ENCODE measurements at regions not wholly inside any gene's neighbourhood (a gene's known extent, or its start where the extent isn't known, plus 50 kb on each side); places are given as distances from the start of the nearest gene placed in this dataset.

GRCh38 chr4:67082746-67083145, 462.6 kb downstream of the CENPC start:
- Histone ChIP-seq H3K27ac (ENCODE audit: low read length) (no peak overlapping the region), H3K4me1 (ENCODE audit: control insufficient read depth, insufficient read depth, low read length) (no peaks in the 10 kb centered on the region), H3K4me3 (ENCODE audit: low read depth in 2 of 2, low read length in 2 of 2) (no peak overlapping the region), H3K27me3 (ENCODE audit: control insufficient read depth, insufficient read depth, low read length) (no peaks in the 10 kb centered on the region), H3K9me3 (ENCODE audit: control insufficient read depth, insufficient read depth, low read depth, low read length) (no peaks in the 10 kb centered on the region), H3K36me3 (ENCODE audit: control insufficient read depth, insufficient read depth, low read length) (no peaks in the 10 kb centered on the region)
- no TSS peak for BruUV-seq (replicated peaks)
- POLR2A ChIA-PET: no interaction called here
- TF ChIP-seq TCF7L2 (IDR thresholded peaks at IDR 0.05; ENCODE audit: low read depth, low read length) (no peak), SIN3A (IDR thresholded peaks at IDR 0.05; ENCODE audit: borderline replicate concordance, insufficient read depth, low read depth, low read length) (no peak), REST (IDR thresholded peaks at IDR 0.05; ENCODE audit: insufficient read depth in 1 of 2, low read depth in 2 of 2, low read length in 1 of 2) (no peak), CTCF (IDR thresholded peaks at IDR 0.05) (no peak), POLR2AphosphoS5 (IDR thresholded peaks at IDR 0.05; ENCODE audit: low read depth, low read length) (no peak)
- no peak for ATAC-seq
- DNase-seq (ENCODE audit: low read depth, low spot score): no peak
- CTCF ChIA-PET: no interaction called here
- in situ Hi-C loops (cut with HindIII; ENCODE audit: low pct_unique_long_range_greater_than_20kb, low sequenced_read_pairs): no loop called here
- intact Hi-C loops (cut with micrococcal nuclease; ENCODE audit: unreplicated experiment): no loop called here

DNA sequence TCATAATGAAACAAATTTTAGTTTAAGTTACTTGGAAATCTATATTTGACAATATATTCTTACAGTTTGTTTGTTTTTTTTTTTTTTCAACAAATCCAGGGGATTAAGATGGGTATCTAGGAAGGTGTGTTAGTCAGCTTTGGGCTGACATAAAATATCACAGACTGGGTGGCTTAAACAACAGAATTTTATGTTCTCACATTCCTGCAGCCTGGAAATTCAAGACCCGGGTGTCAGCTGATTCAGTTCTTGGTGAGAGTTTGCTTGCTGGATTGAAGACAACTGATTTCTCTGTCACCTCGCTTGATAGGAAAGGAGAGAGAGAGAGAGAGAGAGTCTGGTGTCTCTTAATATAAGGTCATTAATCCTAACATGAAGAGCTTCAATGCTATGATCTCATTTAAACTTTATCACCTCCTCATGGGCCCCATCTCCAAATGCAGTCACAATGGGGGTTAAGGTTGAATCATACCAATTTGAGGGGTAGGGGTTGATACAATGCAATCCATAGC, 465.2 kb downstream of the CENPC start:
- intact Hi-C loops (cut with micrococcal nuclease; ENCODE audit: unreplicated experiment): no loop called here
- ChIA-PET CTCF (no interaction called here), POLR2A (interaction anchor here (0.7 kb wide), 1 partner anchor 59 kb away, joined by 3 read pairs; no protein-coding TSS in a partner anchor)

More for the DNA sequence above, 465.2 kb downstream of the CENPC start:
- Histone ChIP-seq H3K9me3 (ENCODE audit: control insufficient read depth, insufficient read depth, low read depth, low read length) (no peaks in the 10 kb centered on the region), H3K4me3 (ENCODE audit: low read depth in 2 of 2, low read length in 2 of 2) (no peak overlapping the region), H3K27me3 (ENCODE audit: control insufficient read depth, insufficient read depth, low read length) (no peaks in the 10 kb centered on the region), H3K36me3 (ENCODE audit: control insufficient read depth, insufficient read depth, low read length) (no peaks in the 10 kb centered on the region), H3K4me1 (ENCODE audit: control insufficient read depth, insufficient read depth, low read length) (no peaks in the 10 kb centered on the region), H3K27ac (ENCODE audit: low read length) (no peak overlapping the region)
- no TSS peak for BruUV-seq (replicated peaks)
- TF ChIP-seq POLR2AphosphoS5 (IDR thresholded peaks at IDR 0.05; ENCODE audit: low read depth, low read length): no peak
- no peak for TF ChIP-seq SIN3A (IDR thresholded peaks at IDR 0.05; ENCODE audit: borderline replicate concordance, insufficient read depth, low read depth, low read length)
- TF ChIP-seq CTCF (IDR thresholded peaks at IDR 0.05): no peak
- TF ChIP-seq REST (IDR thresholded peaks at IDR 0.05; ENCODE audit: insufficient read depth in 1 of 2, low read depth in 2 of 2, low read length in 1 of 2): no peak
- TF ChIP-seq TCF7L2 (IDR thresholded peaks at IDR 0.05; ENCODE audit: low read depth, low read length): no peak
- DNase-seq (ENCODE audit: low read depth, low spot score): no peak
- in situ Hi-C loops (cut with HindIII; ENCODE audit: low pct_unique_long_range_greater_than_20kb, low sequenced_read_pairs): no loop called here
- no peak for ATAC-seq

All from Panc1 (cell line).